Lung (tissue), 11 donors: ENCODE measurements at regions not wholly inside any gene's neighbourhood (a gene's known extent, or its start where the extent isn't known, plus 50 kb on each side); places are given as distances from the start of the nearest gene placed in this dataset.
A peak's percentile ranks its signal among the peaks of the same experiment; 100 is the strongest.

Experiments
- ATAC-seq: fragments of 200-7000 bp; cut with Tn5 transposase; one replicate; pipeline ENCODE4 v1.9.1; 2020; ENCODE audit warnings: moderate number of reproducible peaks; ENCODE audit not compliant: insufficient read depth, low FRiP score
- DNase-seq, 3 donors: peaks; one replicate each; pipeline ENCODE4 v3.0.0-alpha.2; 2013 to 2017
- H3K27ac ChIP-seq, 2 donors: one replicate each; pipeline ENCODE4 v1.5.1; 2013; ENCODE audit warnings: mild to moderate bottlenecking in 2 of 2, moderate library complexity in 2 of 2, control low read depth in 1 of 2, inconsistent platforms in 1 of 2, low read depth in 1 of 2, low read length in 1 of 2
- H3K27me3 ChIP-seq, 3 donors: one replicate each; pipeline ENCODE4 v1.5.1; 2013; ENCODE audit warnings: low read length in 2 of 3; ENCODE audit not compliant: control insufficient read depth in 3 of 3, insufficient read depth in 3 of 3
- H3K36me3 ChIP-seq, 4 donors: one replicate each; pipeline ENCODE4 v1.5.1; 2013; ENCODE audit warnings: low read length in 4 of 4, mild to moderate bottlenecking in 1 of 4, moderate library complexity in 1 of 4; ENCODE audit not compliant: control insufficient read depth in 4 of 4, insufficient read depth in 4 of 4
- H3K4me1 ChIP-seq, 5 donors: one replicate each; pipeline ENCODE4 v1.5.1; 2013; ENCODE audit warnings: low read length in 5 of 5, mild to moderate bottlenecking in 2 of 5, moderate library complexity in 1 of 5; ENCODE audit not compliant: control insufficient read depth in 5 of 5, insufficient read depth in 5 of 5
- H3K4me3 ChIP-seq: one replicate; pipeline ENCODE4 v1.5.1; 2013; ENCODE audit warnings: mild to moderate bottlenecking, control low read depth, moderate library complexity
- H3K9ac ChIP-seq, 2 donors: one replicate each; pipeline ENCODE4 v1.5.1; 2013; ENCODE audit warnings: low read length in 2 of 2, control low read depth in 1 of 2; ENCODE audit not compliant: insufficient read depth in 1 of 2
- H3K9me3 ChIP-seq, 4 donors: one replicate each; pipeline ENCODE4 v1.5.1; 2013; ENCODE audit warnings: low read length in 3 of 4, mild to moderate bottlenecking in 1 of 4, moderate library complexity in 1 of 4; ENCODE audit not compliant: control insufficient read depth in 4 of 4, insufficient read depth in 3 of 4
- WGBS, 2 donors: extraction: QIAGEN DNeasy Blood & Tissue Kit; methylation state at CpG; one replicate each; pipeline ENCODE4 v1.1.7; 2013; 5-methylcytosine and 5-hydroxymethylcytosine counted together
- TF ChIP-seq, protein P1 (sequence below): IDR thresholded peaks from 2 replicates; pipeline ENCODE4 v1.5.1; 2012; ENCODE audit warnings: mild to moderate bottlenecking; ENCODE audit errors: control extremely low read depth, extremely low read depth
- donor health status: control.
- donor health status: control.
- donor health status: Bipolar disorder and iron deficiency.
- donor health status: healthy.
- donor health status: DM: yes; HTN: yes; CAD: no.

DNA sequence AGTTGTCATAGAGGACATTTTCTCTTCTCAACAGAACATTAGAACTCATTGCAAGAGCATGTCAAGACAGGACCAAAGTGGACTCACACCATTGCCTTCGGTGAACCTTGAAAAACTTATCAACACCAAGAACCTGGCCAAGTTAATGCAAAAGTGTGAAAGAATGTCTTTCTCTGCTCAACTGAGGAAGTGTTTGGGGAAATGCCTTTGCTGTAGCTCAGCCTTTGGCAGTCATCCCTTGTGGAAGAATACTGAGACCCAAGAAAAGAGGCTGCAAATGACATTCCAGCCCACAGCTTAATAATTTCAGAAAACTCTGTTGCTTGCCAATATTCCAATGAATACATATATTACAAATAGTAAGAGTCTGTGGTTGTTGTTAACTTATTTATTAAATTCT lies 728.8 kb upstream of the PIK3C3 start:
- no peaks in the 10 kb centered on the region for H3K9me3 ChIP-seq
- H3K27me3 ChIP-seq, result no peaks in the 10 kb centered on the region
- 60 to 66% methylated on average over 1 of the region's 1 CpG for WGBS, 2 donors
- DNase-seq (peak; percentile 84 to 99 (median 97)), ATAC-seq (no peak)
- H3K27ac ChIP-seq, result no peak overlapping the region
- H3K36me3 ChIP-seq, result no peaks in the 10 kb centered on the region
- no peak overlapping the region for H3K9ac ChIP-seq
- H3K4me3 ChIP-seq, result no peak overlapping the region
- TF ChIP-seq, protein P1, sequence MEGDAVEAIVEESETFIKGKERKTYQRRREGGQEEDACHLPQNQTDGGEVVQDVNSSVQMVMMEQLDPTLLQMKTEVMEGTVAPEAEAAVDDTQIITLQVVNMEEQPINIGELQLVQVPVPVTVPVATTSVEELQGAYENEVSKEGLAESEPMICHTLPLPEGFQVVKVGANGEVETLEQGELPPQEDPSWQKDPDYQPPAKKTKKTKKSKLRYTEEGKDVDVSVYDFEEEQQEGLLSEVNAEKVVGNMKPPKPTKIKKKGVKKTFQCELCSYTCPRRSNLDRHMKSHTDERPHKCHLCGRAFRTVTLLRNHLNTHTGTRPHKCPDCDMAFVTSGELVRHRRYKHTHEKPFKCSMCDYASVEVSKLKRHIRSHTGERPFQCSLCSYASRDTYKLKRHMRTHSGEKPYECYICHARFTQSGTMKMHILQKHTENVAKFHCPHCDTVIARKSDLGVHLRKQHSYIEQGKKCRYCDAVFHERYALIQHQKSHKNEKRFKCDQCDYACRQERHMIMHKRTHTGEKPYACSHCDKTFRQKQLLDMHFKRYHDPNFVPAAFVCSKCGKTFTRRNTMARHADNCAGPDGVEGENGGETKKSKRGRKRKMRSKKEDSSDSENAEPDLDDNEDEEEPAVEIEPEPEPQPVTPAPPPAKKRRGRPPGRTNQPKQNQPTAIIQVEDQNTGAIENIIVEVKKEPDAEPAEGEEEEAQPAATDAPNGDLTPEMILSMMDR, result no peak
- peaks cover 0 to 7% (median 0%) of the 10 kb centered on the region in 5 donors for H3K4me1 ChIP-seq

DNA sequence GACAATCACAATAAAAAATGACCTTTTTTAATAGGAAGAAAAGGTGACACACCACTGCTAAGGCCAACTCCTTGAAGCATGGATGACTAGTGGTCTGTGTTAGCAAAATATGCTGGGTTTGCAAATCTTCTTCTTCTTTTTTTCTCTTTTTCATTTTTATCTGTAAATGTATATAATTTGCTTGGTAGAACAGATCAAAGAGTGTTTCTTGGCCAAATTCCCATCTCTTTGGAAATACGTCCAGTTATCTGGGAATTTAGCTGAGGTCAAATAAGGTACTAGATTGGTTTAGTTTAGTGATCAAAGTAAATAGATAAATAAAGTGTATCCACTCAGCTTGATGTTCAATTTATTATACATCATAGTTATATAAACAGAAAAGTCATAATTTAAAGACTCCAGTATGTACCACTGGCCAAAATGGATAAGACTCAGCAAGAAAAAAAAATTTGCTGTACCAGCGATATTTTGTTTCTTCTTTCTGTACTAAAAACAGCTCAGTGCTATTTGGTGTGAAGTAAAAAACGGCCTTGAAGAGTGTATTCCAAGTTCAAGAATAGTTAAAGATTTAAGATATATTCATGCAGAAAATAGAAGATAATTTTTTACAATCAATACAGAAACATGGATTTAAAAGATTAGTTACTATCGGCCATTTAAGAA lies 738.6 kb upstream of the PIK3C3 start:
- TF ChIP-seq, protein P1, result no peak
- Histone ChIP-seq H3K27ac (no peak overlapping the region), H3K27me3 (no peaks in the 10 kb centered on the region), H3K36me3 (no peaks in the 10 kb centered on the region), H3K9ac (no peak overlapping the region), H3K4me3 (no peak overlapping the region), H3K4me1 (peaks cover 0 to 24% (median 3%) of the 10 kb centered on the region in 5 donors), H3K9me3 (no peaks in the 10 kb centered on the region)
- ATAC-seq (no peak), DNase-seq (peak; percentile 12 to 95 (median 92))
- WGBS, 2 donors, result 66 to 74% methylated on average over 4 of the region's 4 CpGs

DNA sequence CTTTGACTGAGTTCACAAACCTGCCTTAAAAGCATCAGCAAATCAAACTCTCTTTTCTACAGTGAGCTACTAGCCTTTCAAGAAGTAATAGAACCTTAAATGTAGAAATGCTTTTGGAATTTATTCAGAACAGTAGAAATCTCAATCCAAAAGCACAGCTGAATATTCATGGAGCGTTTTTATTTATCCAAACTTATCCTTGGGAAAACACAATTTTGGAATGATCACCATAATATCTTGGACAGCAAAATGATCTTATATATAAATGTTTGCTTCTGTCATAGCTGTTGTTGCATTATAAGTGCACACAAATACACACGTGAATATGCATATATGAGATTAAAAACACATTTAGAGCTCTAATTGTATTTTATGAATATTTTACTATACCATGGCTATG lies 747.3 kb upstream of the PIK3C3 start:
- no peak overlapping the region for H3K4me3 ChIP-seq
- H3K36me3 ChIP-seq, result no peaks in the 10 kb centered on the region
- WGBS, 2 donors, result 82 to 88% methylated on average over 2 of the region's 2 CpGs
- no peaks in the 10 kb centered on the region for H3K9me3 ChIP-seq
- DNase-seq (no peak), ATAC-seq (no peak)
- H3K9ac ChIP-seq, result no peak overlapping the region
- H3K27ac ChIP-seq, result no peak overlapping the region
- H3K4me1 ChIP-seq, result peaks cover 0 to 17% (median 0%) of the 10 kb centered on the region in 5 donors
- no peaks in the 10 kb centered on the region for H3K27me3 ChIP-seq
- TF ChIP-seq, protein P1, result no peak
